ENCODE measurements at regions not wholly inside any gene's neighbourhood (a gene's known extent, or its start where the extent isn't known, plus 50 kb on each side); places are given as distances from the start of the nearest gene placed in this dataset.

DNA sequence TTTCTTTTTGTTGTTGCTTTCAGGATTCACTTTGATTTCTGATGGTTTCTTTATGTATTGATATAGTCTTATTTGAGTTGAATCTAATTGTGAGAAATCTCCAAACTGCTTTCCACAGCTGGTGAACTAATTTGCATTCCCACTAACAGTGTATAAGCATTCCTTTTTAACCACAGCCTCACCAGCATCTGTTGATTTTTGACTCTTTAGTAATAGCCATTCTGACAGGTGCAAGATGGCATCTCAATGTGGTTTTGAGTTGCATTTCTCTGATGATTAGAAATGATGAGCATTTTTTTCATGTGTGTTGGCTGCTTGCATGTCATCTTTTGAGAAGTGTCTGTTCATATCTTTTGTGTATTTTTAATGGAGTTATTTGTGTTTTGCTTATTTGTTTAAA, 1023.1 kb downstream of the SH3BGRL start:
- TF ChIP-seq, protein P1, sequence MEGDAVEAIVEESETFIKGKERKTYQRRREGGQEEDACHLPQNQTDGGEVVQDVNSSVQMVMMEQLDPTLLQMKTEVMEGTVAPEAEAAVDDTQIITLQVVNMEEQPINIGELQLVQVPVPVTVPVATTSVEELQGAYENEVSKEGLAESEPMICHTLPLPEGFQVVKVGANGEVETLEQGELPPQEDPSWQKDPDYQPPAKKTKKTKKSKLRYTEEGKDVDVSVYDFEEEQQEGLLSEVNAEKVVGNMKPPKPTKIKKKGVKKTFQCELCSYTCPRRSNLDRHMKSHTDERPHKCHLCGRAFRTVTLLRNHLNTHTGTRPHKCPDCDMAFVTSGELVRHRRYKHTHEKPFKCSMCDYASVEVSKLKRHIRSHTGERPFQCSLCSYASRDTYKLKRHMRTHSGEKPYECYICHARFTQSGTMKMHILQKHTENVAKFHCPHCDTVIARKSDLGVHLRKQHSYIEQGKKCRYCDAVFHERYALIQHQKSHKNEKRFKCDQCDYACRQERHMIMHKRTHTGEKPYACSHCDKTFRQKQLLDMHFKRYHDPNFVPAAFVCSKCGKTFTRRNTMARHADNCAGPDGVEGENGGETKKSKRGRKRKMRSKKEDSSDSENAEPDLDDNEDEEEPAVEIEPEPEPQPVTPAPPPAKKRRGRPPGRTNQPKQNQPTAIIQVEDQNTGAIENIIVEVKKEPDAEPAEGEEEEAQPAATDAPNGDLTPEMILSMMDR (conservative IDR thresholded peaks at IDR 0.05; ENCODE audit: low read depth, low read length), result no peak
- no peak for TF ChIP-seq EZH2 (IDR thresholded peaks at IDR 0.05; ENCODE audit: borderline replicate concordance, low read depth, low read length, poor library complexity, severe bottlenecking)
